ENCODE measurements at regions not wholly inside any gene's neighbourhood (a gene's known extent, or its start where the extent isn't known, plus 50 kb on each side); places are given as distances from the start of the nearest gene placed in this dataset.

GRCh38 chr10:3235996-3236510 is 63.5 kb upstream of the PITRM1 start:
- no peak for DNase-seq (ENCODE audit: extremely low read depth, low read depth)
- TF ChIP-seq CTCF (IDR thresholded peaks at IDR 0.05; ENCODE audit: low read depth, low read length) = no peak

GRCh38 chr10:3235395-3235794 is 62.8 kb upstream of the PITRM1 start:
- no peak for DNase-seq (ENCODE audit: extremely low read depth, low read depth)
- no peak for TF ChIP-seq CTCF (IDR thresholded peaks at IDR 0.05; ENCODE audit: low read depth, low read length)

GRCh38 chr10:3233486-3233990 is 61.0 kb upstream of the PITRM1 start:
- TF ChIP-seq CTCF (IDR thresholded peaks at IDR 0.05; ENCODE audit: low read depth, low read length) = no peak
- no peak for DNase-seq (ENCODE audit: extremely low read depth, low read depth)

- TF ChIP-seq CTCF (IDR thresholded peaks at IDR 0.05; ENCODE audit: low read depth, low read length) = no peak; the same call in 1 of the 2 replicates
- no peak for DNase-seq (ENCODE audit: extremely low read depth, low read depth)
Measured at GRCh38 chr10:3231951-3232730, 59.6 kb upstream of the PITRM1 start.

- DNase-seq (ENCODE audit: extremely low read depth, low read depth) = no peak
- no peak for TF ChIP-seq CTCF (IDR thresholded peaks at IDR 0.05; ENCODE audit: low read depth, low read length)
Measured at GRCh38 chr10:3229815-3230214, 57.2 kb upstream of the PITRM1 start.

GRCh38 chr10:3228629-3228945 is 56.0 kb upstream of the PITRM1 start:
- DNase-seq (ENCODE audit: extremely low read depth, low read depth) = no peak
- TF ChIP-seq CTCF (IDR thresholded peaks at IDR 0.05; ENCODE audit: low read depth, low read length) = no peak

- TF ChIP-seq CTCF (IDR thresholded peaks at IDR 0.05; ENCODE audit: low read depth, low read length) = no peak
Measured at GRCh38 chr10:3226960-3227744, 54.6 kb upstream of the PITRM1 start.

More at GRCh38 chr10:3226960-3227744, 54.6 kb upstream of the PITRM1 start:
- DNase-seq (ENCODE audit: extremely low read depth, low read depth) = no peak
